GM12878 (cell line): ENCODE measurements at regions not wholly inside any gene's neighbourhood (a gene's known extent, or its start where the extent isn't known, plus 50 kb on each side); places are given as distances from the start of the nearest gene placed in this dataset.

Experiments used
- ATAC-seq: fragments of 200-7000 bp; cut with Tn5 transposase; 3 replicates; pipeline ENCODE4 v1.9.1; 2020; ENCODE audit warnings: mild to moderate bottlenecking, moderate library complexity
- BruUV-seq: library from RNA; stranded (reverse); fragments of 400-500 nt; replicated peaks from 2 replicates; lab custom pipeline; 2021; lab: Mats Ljungman, UMichigan
- CTCF ChIA-PET: fragments of 300-600 bp; sonication (Branson Sonifier 250); formaldehyde crosslinking; extraction: SDS; loops from one replicate; lab custom pipeline; 2021; ENCODE audit warnings: inconsistent platforms; lab: Yijun Ruan, JAX
- POLR2A ChIA-PET: fragments of 350-600 bp; formaldehyde crosslinking; extraction: SDS; loops from one replicate; lab custom pipeline; 2021; ENCODE audit warnings: inconsistent platforms; lab: Charles Lee
- RAD21 ChIA-PET: fragments of 300-600 bp; sonication (Branson Sonifier 250); formaldehyde crosslinking; loops from one replicate; lab custom pipeline; 2023; ENCODE audit warnings: antibody characterized with exemption; ENCODE audit not compliant: unreplicated experiment; lab: Charles Lee
- SMC1A ChIA-PET: fragments of 300-600 bp; sonication (Branson Sonifier 250); formaldehyde crosslinking; loops from one replicate; lab custom pipeline; 2023; ENCODE audit not compliant: unreplicated experiment, uncharacterized antibody; lab: Charles Lee
- DNase-seq: peaks from one replicate; pipeline ENCODE4 v3.0.0-alpha.2; 2011; ENCODE audit warnings: low read depth, low spot score
- FAIRE-seq: peaks from 3 replicates; lab custom pipeline; 2011; peaks lifted over from hg19 to GRCh38; lab: Jason Lieb, UNC
- H2AFZ ChIP-seq: 2 replicates; pipeline ENCODE4 v1.6.0; 2011; ENCODE audit warnings: low read depth, low read length, control low read depth; ENCODE audit not compliant: control insufficient read depth
- H3K27ac ChIP-seq: 2 replicates; pipeline ENCODE4 v1.5.1; 2011; ENCODE audit warnings: control low read depth; ENCODE audit not compliant: control insufficient read depth, insufficient read depth
- H3K27me3 ChIP-seq, 2 experiments: replicated peaks in 1 of 2; 2 replicates each; pipeline versions ENCODE4 v1.6.0 to v1.6.1; 2011; ENCODE audit warnings: low read length in 1 of 2; ENCODE audit not compliant: control insufficient read depth in 2 of 2, insufficient read depth in 2 of 2
- H3K36me3 ChIP-seq, 2 experiments: 2 replicates each; pipeline ENCODE4 v1.5.1; 2011; ENCODE audit warnings: low read length in 1 of 2; ENCODE audit not compliant: control insufficient read depth in 2 of 2, insufficient read depth in 2 of 2
- H3K4me1 ChIP-seq: 2 replicates; pipeline ENCODE4 v1.6.1; 2011; ENCODE audit warnings: mild to moderate bottlenecking, low read length, moderate library complexity, mixed read lengths; ENCODE audit not compliant: control insufficient read depth, insufficient read depth
- H3K4me2 ChIP-seq: 2 replicates; pipeline ENCODE4 v1.6.0; 2011; ENCODE audit warnings: control low read depth; ENCODE audit not compliant: control insufficient read depth, insufficient read depth
- H3K4me3 ChIP-seq: fragments of 200-600 bp; sonication (generic); 2 replicates; pipeline ENCODE4 v1.5.1; 2016
- H3K79me2 ChIP-seq: 2 replicates; pipeline ENCODE4 v1.6.0; 2011; ENCODE audit warnings: low read length; ENCODE audit not compliant: control insufficient read depth, insufficient read depth
- H3K9ac ChIP-seq: 2 replicates; pipeline ENCODE4 v1.8.0; 2011; ENCODE audit warnings: low read length, control low read depth, mixed read lengths; ENCODE audit not compliant: control insufficient read depth, insufficient read depth
- H3K9me3 ChIP-seq: replicated peaks from 3 replicates; pipeline ENCODE4 v1.5.1; 2011; ENCODE audit warnings: mild to moderate bottlenecking, low read length; ENCODE audit not compliant: control insufficient read depth, insufficient read depth
- H4K20me1 ChIP-seq: 2 replicates; pipeline ENCODE4 v1.6.0; 2011; ENCODE audit not compliant: control insufficient read depth, insufficient read depth
- BHLHE40 ChIP-seq, 2 experiments: fragments of 450-650 bp in 1 of 2; IDR thresholded peaks; 2 replicates each; pipeline ENCODE4 v1.6.1; 2011 to 2017; ENCODE audit warnings: low read depth in 2 of 2, borderline replicate concordance in 1 of 2, improper control_type of control experiment in 1 of 2, low read length in 1 of 2, mild to moderate bottlenecking in 1 of 2
- BMI1 ChIP-seq: fragments of 450-650 bp; IDR thresholded peaks from 2 replicates; pipeline ENCODE4 v1.6.1; 2016; ENCODE audit warnings: mild to moderate bottlenecking, moderate library complexity, borderline replicate concordance
- ETV6 ChIP-seq, 2 experiments: fragments of 450-650 bp in 1 of 2; IDR thresholded peaks in 1 of 2; conservative IDR thresholded peaks in 1 of 2; 2 replicates each; pipeline ENCODE4 v1.6.1; 2014; ENCODE audit warnings: antibody characterized with exemption in 1 of 2, borderline replicate concordance in 1 of 2, low read depth in 1 of 2, mild to moderate bottlenecking in 1 of 2, moderate library complexity in 1 of 2
- HCFC1 ChIP-seq: fragments of 150-350 bp; IDR thresholded peaks from 2 replicates; pipeline ENCODE4 v1.6.1; 2014; ENCODE audit warnings: low read length
- NRF1 ChIP-seq: conservative IDR thresholded peaks from 2 replicates; pipeline ENCODE4 v1.6.1; 2011; ENCODE audit warnings: mild to moderate bottlenecking, low read depth, low read length, improper control_type of control experiment
- RB1 ChIP-seq: fragments of 450-650 bp; formaldehyde crosslinking; IDR thresholded peaks from 2 replicates; pipeline ENCODE4 v1.6.1; 2017; ENCODE audit warnings: mild to moderate bottlenecking, borderline replicate concordance
- SPI1 ChIP-seq: IDR thresholded peaks from 2 replicates; pipeline ENCODE4 v1.6.1; 2011; ENCODE audit warnings: low read depth, mild to moderate bottlenecking, low read length, moderate library complexity, borderline replicate concordance; ENCODE audit not compliant: insufficient read depth
- TARDBP ChIP-seq: IDR thresholded peaks from 2 replicates; pipeline ENCODE4 v1.6.1; 2016; ENCODE audit warnings: borderline replicate concordance
- WRNIP1 ChIP-seq: IDR thresholded peaks from 2 replicates; pipeline ENCODE4 v1.6.1; 2011; ENCODE audit warnings: low read depth, low read length, improper control_type of control experiment, borderline replicate concordance
- YY1 ChIP-seq: IDR thresholded peaks from 2 replicates; pipeline ENCODE4 v1.6.1; 2011; ENCODE audit warnings: low read depth, mild to moderate bottlenecking, low read length
- ZNF217 ChIP-seq: fragments of 450-650 bp; IDR thresholded peaks from 2 replicates; pipeline ENCODE4 v1.6.1; 2017; ENCODE audit warnings: antibody characterized with exemption, mild to moderate bottlenecking
- WGBS: methylation state at CpG from one replicate; pipeline ENCODE4 v1.1.6; 2016; ENCODE audit warnings: low lambda C conversion rate; ENCODE audit not compliant: insufficient replicate concordance, insufficient coverage; ENCODE audit errors: missing lambda C conversion rate; 5-methylcytosine and 5-hydroxymethylcytosine counted together
- in situ Hi-C: fragments of 300-500 bp; cut with MboI; formaldehyde crosslinking; loops from 9 replicates; pipeline ENCODE4 v1.14.3; 2018; ENCODE audit warnings: mixed read lengths
- intact Hi-C: fragments of 100-400 bp; cut with micrococcal nuclease; formaldehyde crosslinking; loops from one replicate; pipeline ENCODE4 v1.14.2; 2022; ENCODE audit not compliant: unreplicated experiment
- TF ChIP-seq, protein P1 (sequence below): fragments of 450-650 bp; IDR thresholded peaks from 2 replicates; pipeline ENCODE4 v1.6.1; 2017; ENCODE audit warnings: mild to moderate bottlenecking, moderate library complexity
- TF ChIP-seq, protein P2 (sequence below): IDR thresholded peaks from 2 replicates; pipeline ENCODE4 v1.6.1; 2012; ENCODE audit warnings: low read depth, low read length, improper control_type of control experiment
- TF ChIP-seq, protein P3 (sequence below): IDR thresholded peaks from 2 replicates; pipeline ENCODE4 v1.6.1; 2011; ENCODE audit warnings: borderline replicate concordance, low read depth, mild to moderate bottlenecking, moderate library complexity, mixed read lengths, low read length; ENCODE audit not compliant: insufficient read depth; ENCODE audit errors: extremely low read length
- TF ChIP-seq, protein P4 (sequence below), 3 experiments: IDR thresholded peaks in 2 of 3; conservative IDR thresholded peaks in 1 of 3; 2 replicates each; pipeline ENCODE4 v1.5.1; 2011; ENCODE audit warnings: low read depth in 3 of 3, low read length in 3 of 3, mild to moderate bottlenecking in 3 of 3, control low read depth in 2 of 3, moderate library complexity in 2 of 3, inconsistent platforms in 1 of 3, mixed read lengths in 1 of 3; ENCODE audit not compliant: control insufficient read depth in 2 of 3, insufficient read depth in 1 of 3; ENCODE audit errors: extremely low read depth in 1 of 3

DNA sequence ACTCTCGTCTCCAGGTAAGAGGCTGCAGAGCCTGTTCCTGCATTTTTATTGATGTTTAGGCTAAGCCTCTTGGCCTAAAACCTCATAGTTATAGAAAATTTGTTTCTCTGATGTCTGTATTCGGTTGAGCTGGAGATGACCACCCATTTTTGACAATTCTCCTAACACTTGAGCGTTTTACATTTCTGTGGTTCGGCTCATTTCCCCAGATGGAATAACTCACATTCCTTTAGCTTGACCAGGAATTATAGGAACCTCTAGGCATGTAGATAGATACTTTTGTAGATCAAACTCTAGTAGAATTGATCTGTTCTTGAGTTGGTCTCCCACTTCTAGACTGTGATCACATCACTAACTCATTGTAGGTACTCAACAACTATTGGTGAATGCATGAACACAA, 172.6 kb upstream of the CADM1 start:
- Histone ChIP-seq H2AFZ (no peak overlapping the region), H3K4me3 (no peak overlapping the region), H3K9ac (no peak overlapping the region), H3K4me2 (no peak overlapping the region), H4K20me1 (no peaks in the 10 kb centered on the region), H3K4me1 (no peaks in the 10 kb centered on the region), H3K9me3 (no peaks in the 10 kb centered on the region), H3K27me3 (no peaks in the 10 kb centered on the region), H3K36me3 (no peaks in the 10 kb centered on the region), H3K27ac (no peak overlapping the region), H3K79me2 (no peaks in the 10 kb centered on the region)
- ChIA-PET SMC1A (interaction anchor here (0.7 kb wide), 1 partner anchor 225 kb away, joined by 3 read pairs; no protein-coding TSS in a partner anchor), RAD21 (no interaction called here), CTCF (no interaction called here), POLR2A (no interaction called here)
- 56% methylated on average over 4 of the region's 4 CpGs for WGBS
- no peak for TF ChIP-seq ZNF217
- no peak for TF ChIP-seq ETV6 (conservative IDR thresholded peaks at IDR 0.05 in 1 of 2, IDR thresholded peaks at IDR 0.05 in 1 of 2; ENCODE audit: borderline replicate concordance in 1 of 2, low read depth in 1 of 2)
- TF ChIP-seq TARDBP: no peak
- TF ChIP-seq, protein P1, sequence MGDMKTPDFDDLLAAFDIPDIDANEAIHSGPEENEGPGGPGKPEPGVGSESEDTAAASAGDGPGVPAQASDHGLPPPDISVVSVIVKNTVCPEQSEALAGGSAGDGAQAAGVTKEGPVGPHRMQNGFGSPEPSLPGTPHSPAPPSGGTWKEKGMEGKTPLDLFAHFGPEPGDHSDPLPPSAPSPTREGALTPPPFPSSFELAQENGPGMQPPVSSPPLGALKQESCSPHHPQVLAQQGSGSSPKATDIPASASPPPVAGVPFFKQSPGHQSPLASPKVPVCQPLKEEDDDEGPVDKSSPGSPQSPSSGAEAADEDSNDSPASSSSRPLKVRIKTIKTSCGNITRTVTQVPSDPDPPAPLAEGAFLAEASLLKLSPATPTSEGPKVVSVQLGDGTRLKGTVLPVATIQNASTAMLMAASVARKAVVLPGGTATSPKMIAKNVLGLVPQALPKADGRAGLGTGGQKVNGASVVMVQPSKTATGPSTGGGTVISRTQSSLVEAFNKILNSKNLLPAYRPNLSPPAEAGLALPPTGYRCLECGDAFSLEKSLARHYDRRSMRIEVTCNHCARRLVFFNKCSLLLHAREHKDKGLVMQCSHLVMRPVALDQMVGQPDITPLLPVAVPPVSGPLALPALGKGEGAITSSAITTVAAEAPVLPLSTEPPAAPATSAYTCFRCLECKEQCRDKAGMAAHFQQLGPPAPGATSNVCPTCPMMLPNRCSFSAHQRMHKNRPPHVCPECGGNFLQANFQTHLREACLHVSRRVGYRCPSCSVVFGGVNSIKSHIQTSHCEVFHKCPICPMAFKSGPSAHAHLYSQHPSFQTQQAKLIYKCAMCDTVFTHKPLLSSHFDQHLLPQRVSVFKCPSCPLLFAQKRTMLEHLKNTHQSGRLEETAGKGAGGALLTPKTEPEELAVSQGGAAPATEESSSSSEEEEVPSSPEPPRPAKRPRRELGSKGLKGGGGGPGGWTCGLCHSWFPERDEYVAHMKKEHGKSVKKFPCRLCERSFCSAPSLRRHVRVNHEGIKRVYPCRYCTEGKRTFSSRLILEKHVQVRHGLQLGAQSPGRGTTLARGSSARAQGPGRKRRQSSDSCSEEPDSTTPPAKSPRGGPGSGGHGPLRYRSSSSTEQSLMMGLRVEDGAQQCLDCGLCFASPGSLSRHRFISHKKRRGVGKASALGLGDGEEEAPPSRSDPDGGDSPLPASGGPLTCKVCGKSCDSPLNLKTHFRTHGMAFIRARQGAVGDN: no peak
- no peak for TF ChIP-seq BHLHE40 (IDR thresholded peaks at IDR 0.05; ENCODE audit: borderline replicate concordance in 1 of 2, low read depth in 2 of 2, low read length in 1 of 2)
- TF ChIP-seq, protein P2, sequence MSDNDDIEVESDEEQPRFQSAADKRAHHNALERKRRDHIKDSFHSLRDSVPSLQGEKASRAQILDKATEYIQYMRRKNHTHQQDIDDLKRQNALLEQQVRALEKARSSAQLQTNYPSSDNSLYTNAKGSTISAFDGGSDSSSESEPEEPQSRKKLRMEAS: no peak
- TF ChIP-seq YY1: no peak
- TF ChIP-seq SPI1: no peak
- no peak for TF ChIP-seq HCFC1
- no peak for TF ChIP-seq WRNIP1
- TF ChIP-seq BMI1: no peak
- TF ChIP-seq, protein P3, sequence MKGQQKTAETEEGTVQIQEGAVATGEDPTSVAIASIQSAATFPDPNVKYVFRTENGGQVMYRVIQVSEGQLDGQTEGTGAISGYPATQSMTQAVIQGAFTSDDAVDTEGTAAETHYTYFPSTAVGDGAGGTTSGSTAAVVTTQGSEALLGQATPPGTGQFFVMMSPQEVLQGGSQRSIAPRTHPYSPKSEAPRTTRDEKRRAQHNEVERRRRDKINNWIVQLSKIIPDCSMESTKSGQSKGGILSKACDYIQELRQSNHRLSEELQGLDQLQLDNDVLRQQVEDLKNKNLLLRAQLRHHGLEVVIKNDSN: no peak
- TF ChIP-seq, protein P4, sequence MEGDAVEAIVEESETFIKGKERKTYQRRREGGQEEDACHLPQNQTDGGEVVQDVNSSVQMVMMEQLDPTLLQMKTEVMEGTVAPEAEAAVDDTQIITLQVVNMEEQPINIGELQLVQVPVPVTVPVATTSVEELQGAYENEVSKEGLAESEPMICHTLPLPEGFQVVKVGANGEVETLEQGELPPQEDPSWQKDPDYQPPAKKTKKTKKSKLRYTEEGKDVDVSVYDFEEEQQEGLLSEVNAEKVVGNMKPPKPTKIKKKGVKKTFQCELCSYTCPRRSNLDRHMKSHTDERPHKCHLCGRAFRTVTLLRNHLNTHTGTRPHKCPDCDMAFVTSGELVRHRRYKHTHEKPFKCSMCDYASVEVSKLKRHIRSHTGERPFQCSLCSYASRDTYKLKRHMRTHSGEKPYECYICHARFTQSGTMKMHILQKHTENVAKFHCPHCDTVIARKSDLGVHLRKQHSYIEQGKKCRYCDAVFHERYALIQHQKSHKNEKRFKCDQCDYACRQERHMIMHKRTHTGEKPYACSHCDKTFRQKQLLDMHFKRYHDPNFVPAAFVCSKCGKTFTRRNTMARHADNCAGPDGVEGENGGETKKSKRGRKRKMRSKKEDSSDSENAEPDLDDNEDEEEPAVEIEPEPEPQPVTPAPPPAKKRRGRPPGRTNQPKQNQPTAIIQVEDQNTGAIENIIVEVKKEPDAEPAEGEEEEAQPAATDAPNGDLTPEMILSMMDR (IDR thresholded peaks at IDR 0.05 in 2 of 3, conservative IDR thresholded peaks at IDR 0.05 in 1 of 3; ENCODE audit: control insufficient read depth in 2 of 3, extremely low read depth in 1 of 3, insufficient read depth in 1 of 3, low read depth in 3 of 3, low read length in 3 of 3): no peak
- no peak for TF ChIP-seq NRF1
- TF ChIP-seq RB1: no peak
- ATAC-seq (no peak), FAIRE-seq (no peak), DNase-seq (no peak)
- intact Hi-C loops: loop anchor here (10.0 kb wide), 1 partner anchor 342 kb away; no protein-coding TSS in a partner anchor
- in situ Hi-C loops: no loop called here
- BruUV-seq: no TSS peak
